Forelimb muscle (tissue), 1 donor: ENCODE measurements at regions not wholly inside any gene's neighbourhood (a gene's known extent, or its start where the extent isn't known, plus 50 kb on each side); places are given as distances from the start of the nearest gene placed in this dataset.
"Not testable (repeated sequence)": the region's sequence is repeated elsewhere in the genome, so short reads cannot be mapped to it uniquely, and the experiment has no call there.

Experiments
- DNase-seq: peaks from one replicate; pipeline ENCODE4 v3.0.0-alpha.2; 2013; ENCODE audit warnings: low read depth

DNA sequence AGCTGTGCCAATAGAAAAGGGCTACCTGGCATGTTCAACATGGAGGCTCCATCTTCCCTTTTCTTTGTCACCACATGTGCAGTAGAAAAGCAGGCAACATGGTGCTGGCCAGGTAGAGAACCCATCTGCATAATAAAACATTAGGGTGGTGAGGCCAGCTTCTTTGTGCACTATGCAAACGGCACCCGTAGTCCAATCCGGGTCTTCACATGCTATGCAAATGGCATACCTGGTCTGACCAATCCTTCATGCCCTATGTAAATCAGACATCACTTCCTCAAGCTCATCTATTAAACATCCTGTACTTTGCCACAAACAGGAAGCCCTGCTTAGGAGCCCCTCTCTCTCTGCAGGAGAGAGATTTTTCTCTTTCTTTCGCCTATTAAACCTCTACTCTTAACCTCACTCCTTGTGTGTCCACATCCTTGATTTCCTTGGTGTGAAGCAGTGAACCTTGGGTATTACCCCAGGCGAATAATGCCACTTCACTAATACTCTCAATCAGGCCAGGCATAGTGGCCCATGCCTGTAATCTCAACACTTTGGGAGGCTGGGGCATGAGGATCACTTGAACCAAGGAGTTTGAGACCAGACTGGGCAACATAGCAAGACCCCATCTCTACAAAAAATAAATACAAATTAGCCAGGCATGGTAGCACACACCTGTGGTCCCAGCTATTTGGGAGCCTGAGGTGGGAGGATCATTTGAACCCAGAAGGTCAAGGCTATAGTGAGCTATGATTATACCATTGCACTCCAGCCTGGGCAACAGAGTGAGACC is 111.3 kb upstream of the MRI1 start:
- no peak for DNase-seq

- no peak for DNase-seq
Observed at GRCh38 chr19:13646758-13647157, 117.6 kb upstream of the MRI1 start.

- no peak for DNase-seq
Observed at GRCh38 chr19:13644645-13645044, 119.7 kb upstream of the MRI1 start.

GRCh38 chr19:13640611-13641010 is 123.7 kb upstream of the MRI1 start:
- DNase-seq: no peak

- DNase-seq: no peak
Observed at GRCh38 chr19:13639342-13639929, 124.9 kb upstream of the MRI1 start.

- DNase-seq: no peak
Observed at GRCh38 chr19:13637664-13638063, 126.7 kb upstream of the MRI1 start.

DNA sequence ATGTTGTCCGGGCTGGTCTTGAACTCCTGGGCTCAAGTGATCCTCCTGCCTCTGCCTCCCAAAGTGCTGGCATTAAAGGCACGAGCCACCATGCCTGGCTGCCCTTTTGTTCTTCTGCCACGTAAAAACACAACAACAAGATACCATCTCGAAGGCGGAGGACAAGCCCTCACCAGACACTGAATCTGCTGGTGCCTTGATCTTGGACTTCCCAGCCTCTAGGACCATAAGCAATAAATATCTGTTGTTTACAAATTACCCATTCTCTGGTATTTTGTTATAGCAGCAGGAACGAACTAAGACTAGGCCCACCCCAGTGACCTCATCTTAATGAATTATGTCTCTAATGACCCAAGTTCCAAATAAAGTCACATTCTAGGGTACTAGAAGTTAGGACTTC is 128.4 kb upstream of the CACNA1A start:
- DNase-seq: no peak

GRCh38 chr19:13633522-13633922 is 127.2 kb upstream of the CACNA1A start:
- no peak for DNase-seq

DNA sequence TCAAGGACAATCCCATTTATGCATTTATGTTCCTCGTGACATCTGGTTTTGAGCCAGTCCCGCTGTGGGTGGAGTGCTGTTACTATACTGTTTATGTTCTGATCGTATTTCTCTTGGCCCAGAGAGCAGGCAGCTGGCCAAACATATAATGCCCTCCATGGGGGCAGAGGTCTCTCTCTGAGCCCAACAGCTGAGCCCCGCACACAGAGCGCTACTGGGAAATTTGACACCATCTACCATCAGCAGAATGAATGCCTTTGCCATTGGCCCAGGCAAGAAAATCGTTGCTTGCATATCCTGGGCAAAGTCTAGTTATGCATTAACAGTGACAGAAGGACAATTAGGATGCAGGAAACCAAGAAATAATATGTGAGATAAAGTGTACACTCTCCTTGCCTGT is 126.8 kb upstream of the CACNA1A start:
- DNase-seq: peak; percentile 38

GRCh38 chr19:13632164-13632563 is 125.9 kb upstream of the CACNA1A start:
- not testable (repeated sequence) for DNase-seq

DNA sequence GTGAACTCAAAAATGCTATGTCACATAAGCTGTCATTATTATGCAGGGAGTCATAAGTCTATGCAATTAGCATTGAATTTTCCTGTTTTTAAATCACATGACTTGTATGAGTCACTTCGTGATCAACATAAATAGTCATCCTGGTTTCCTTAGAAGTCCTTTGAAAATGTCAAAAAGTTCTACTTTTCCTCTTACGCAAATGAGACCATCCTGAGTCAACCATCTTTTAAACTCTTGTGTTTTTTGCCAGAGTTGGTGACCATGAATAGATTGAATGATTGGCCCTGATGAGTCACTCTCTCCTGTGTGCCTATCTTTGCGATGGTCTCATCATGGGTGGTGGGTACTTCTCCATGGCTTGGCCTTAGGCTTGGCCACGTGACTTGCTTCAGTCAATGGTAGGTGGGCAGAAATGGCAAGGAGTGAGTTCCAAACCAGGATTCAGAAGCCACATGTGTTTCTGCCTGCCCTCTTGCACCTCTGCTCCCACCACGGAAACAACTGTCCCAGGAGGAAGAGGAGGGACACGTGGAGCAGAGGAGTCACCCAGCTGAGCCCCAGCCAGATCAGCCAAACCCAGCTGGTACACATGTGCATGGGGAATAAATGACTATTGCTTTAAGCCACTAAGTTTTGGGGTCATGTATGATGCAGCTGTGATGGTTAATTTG is 123.5 kb upstream of the CACNA1A start:
- no peak for DNase-seq

DNA sequence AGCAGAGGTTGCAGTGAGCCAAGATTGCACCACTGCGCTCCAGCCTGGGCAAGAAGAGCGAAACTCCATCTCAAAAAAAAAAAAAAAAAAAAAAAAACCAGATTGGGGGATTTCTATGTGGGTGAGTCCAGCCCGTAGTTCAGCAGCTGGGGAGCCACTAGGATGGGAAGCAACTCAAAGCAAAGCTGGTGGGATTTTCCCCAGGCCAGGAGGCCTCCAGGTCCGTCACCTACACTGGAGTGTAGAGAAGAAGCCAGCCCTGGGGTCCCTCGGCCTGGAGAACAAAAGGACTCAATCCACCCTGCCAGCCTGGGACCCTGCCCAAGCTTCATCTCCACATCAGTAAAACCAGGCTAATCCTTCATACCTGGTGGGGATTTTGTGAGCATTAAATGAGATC is 121.3 kb upstream of the CACNA1A start:
- DNase-seq: no peak

GRCh38 chr19:13623716-13624710 is 117.7 kb upstream of the CACNA1A start:
- DNase-seq: no peak

DNA sequence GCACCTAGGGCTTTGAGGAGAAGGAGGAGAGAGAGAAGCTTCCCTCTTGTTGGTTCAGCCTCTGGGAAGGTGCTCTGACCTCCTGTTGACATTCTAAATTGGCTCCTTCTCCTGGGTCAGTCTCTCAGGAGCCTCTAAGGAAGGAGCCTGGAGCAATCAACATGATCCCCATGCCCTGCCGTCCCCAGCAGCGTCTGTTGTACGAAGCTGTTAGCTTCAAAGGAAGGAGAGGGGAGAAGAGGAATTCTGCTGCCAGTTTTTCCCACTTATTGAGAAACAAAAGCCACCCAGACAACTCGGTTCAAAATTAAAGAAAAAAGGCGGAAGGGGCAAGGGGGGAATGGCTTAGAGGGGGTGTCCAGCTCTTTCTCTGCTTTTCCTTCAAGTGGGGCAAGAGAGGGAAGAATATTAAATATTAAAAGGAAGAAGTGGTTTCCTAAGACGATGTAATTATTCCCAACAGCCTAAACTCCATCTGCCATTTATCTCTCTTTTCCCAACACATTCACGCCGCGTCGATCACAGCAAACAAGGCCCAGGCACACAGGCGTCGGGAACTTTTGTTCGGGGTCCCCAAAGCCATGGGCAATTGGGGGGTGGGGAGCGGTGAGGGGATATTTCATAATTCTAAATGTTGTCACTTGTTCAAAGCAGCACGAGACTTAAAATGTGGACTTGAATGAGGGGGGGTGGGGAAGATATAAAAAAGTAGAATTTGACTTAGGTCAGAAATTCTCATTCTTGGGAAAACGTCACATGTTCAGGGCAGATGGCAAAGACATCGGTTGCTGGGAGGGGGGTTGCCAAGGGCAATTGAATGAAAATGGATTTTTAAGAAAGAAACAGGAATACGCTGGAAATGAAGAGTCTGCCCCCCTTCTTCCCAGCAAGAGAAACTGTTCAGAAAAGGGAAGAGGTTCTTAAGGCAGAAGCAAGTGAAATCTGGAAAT is 116.8 kb upstream of the CACNA1A start:
- DNase-seq: no peak

DNA sequence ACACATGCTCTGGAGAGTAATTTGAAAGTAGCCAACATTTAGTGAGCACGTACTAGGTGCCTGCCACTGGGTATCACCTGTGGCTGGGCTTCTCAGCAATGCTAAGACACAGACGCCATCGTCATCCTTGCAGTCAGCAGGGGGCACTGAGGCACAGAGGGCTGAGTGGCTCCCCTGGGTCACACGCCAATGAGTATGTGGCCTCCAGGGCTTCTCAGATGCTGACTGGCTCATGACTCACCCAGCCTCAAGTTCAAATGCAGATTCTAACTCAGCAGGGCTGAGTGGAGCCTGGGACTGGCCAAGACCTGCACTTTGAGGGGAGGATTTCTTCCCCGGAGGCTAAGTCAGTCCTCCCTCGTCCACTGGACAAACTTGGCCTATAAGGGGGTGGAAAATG is 115.1 kb upstream of the CACNA1A start:
- no peak for DNase-seq

DNA sequence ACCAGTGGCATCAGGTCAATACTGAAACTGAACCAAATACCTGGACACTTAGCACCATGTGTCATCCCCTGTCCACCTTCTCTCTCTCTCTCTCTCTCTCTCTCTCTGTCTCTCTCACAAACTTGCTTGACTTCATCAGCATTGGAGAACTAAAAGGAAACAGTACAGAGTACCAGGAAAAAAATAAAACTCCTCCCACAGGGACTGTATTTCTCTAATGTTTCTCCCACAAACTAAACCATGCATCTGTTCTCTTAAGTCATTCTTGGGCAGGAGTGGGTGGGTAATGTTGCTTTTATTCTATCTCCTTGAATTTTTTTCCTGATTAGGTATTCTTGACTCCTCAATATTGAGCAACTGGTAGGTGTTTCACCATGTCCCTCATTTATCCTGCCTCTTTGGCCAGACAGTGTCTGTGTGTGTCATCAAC is 112.9 kb upstream of the CACNA1A start:
- DNase-seq: no peak

- no peak for DNase-seq
Observed at GRCh38 chr19:13615890-13616289, 109.6 kb upstream of the CACNA1A start.

- no peak for DNase-seq
Observed at GRCh38 chr19:13613447-13613846, 107.2 kb upstream of the CACNA1A start.

- no peak for DNase-seq
Observed at GRCh38 chr19:13611596-13611995, 105.3 kb upstream of the CACNA1A start.

DNA sequence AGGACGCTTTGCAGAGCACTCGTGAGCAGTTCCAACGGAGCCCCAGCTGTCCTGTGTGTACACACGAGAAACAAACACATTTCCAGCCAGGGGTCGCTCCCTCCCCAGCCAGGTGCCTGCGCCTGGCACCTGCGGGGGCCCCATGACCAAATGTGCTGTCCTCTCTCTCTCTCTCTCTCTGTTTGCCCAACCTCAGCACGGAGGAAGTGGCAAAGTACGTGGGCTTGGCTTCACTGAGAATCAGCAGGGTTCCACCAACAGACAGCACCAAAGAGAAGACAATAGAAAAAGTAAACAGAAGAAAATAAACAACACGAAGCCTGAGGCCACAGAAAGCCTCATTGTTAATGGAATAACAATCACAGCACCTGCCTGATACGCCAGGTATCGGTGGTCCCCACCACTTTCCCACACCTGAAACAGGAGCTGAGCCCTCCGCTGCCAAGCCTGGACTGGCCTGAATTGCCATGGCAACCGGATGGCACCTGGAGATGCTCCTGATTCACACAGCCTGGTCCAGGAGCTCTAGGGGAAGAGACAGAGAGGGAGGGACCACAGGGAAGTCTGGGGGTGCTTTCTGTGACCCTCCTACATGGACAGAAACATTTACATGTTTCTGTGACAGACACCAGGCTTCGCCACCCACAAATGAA is 103.9 kb upstream of the CACNA1A start:
- no peak for DNase-seq
